HG03520 (cell line): ENCODE measurements at regions not wholly inside any gene's neighbourhood (a gene's known extent, or its start where the extent isn't known, plus 50 kb on each side); places are given as distances from the start of the nearest gene placed in this dataset.
"Not testable (repeated sequence)": the region's sequence is repeated elsewhere in the genome, so short reads cannot be mapped to it uniquely, and the experiment has no call there.

Source experiments
- ATAC-seq: cut with Tn5 transposase; IDR thresholded peaks from one replicate; pipeline ENCODE4 v1.9.1; 2021; ENCODE audit warnings: mild to moderate bottlenecking, moderate library complexity; ENCODE audit not compliant: unreplicated experiment

DNA sequence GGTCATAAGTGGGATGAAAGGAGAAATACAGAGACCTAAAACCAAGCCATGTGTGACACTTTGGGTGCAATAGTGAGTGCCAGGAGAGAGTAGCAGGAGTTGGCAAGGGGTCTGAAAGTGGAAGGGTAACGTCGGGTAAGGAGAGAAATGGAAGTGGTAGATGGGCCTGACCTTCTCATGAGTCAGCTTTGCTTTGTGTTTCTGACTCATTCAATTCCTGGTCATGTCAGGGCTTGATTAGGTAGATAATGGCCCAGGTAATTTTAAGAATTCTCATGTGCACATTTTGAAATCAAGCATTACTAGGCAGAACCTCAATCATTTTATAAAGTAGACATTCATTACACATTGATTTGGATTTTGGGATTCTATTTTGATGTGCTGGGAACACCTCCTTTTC, 262.5 kb downstream of the SOX2 start:
- ATAC-seq, result no peak

DNA sequence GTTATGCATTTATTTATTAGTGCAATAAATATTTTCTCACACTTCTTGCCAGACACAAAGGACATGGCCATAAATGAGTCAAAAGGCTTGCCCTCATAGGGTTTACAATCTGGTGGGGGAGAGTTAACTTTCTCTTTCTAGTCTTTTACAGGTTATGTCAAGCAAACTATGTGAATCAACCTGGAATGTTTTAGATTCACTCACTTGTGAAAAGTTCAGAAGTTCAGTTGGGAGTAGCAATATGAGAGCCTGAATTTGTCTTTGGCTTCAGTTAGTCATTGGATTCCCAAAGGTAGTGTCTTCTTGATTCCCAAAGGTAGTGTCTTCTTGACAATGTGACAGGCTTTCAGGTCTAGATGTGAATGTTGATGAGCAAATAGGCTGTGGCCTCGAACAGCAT, 264.8 kb downstream of the SOX2 start:
- no peak for ATAC-seq

DNA sequence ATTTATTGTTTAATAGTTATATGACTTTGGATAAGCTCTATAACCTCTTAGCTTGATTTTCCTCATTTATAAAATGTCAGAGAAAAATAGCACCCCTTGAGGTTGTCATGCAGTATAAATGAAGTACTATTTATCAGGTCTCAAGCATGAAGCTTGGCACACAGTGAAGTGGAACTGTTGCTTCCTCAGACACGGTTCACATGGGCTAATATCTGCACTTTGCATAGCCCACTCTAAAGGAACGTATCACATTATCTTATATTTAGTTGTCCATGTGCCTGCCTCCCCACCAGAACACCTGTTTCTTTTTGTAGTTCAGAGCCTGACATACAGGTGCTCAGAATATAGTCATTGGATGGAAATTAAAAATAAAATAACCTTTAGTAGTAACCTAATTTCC, 273.7 kb downstream of the SOX2 start:
- ATAC-seq, result no peak

DNA sequence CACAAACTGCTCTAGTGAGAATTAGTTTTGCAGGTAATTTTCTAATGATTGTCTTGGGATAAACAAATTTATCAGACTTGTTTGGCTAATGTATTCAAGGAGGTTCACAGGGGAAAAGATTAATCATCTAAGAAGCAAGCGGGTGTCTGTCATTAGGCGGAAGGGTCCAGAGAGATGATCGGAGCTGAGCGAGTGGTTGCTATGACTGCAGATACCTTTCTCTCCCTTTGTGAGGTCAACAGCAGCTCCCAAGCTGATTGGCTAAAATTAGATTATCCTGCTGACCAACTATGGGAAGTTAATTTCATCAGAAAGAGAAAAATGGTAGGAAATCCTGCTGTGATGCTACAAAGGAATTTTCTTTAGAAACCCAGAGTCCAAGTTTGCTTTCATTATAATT, 276.0 kb downstream of the SOX2 start:
- ATAC-seq, result no peak

DNA sequence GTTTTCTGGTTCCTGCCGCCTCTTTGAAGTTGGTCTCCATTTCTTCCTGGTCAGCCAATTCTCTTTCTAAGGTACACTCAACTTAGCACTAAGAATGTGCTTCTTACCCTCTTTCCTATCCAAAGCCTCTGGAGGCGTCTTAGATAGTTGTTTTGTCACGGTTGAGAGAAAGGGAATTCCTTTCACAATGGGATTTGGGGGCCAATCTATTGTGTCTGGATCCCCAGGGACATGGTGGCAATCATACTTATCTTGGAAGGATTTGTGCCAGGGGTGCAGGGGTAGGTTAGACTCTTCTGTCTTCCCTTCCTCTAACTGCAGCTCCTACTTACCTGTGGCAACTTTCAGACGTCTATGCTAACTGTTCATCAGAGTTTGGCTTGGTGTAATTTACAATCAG, 287.1 kb downstream of the SOX2 start:
- ATAC-seq, result peak; percentile 21

DNA sequence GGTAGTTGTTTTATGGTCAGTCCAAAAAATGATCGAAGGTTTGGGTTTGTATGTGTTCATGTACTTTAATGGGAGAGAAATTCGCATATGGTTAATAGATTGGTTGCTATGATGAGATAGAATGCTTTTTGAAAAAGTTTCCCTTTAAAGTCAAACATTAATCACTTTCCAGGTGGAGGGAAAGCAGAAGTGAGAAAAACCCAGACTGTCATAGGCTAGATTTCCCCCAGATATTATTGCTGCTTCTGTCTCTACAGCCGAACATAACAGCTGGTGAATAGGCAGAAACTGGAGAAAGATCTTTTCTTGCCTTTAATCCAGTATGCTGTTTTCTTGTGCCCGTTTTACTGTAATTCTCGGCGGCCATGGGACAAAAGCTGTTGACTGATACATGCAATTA, 287.6 kb downstream of the SOX2 start:
- peak; percentile 82 for ATAC-seq

DNA sequence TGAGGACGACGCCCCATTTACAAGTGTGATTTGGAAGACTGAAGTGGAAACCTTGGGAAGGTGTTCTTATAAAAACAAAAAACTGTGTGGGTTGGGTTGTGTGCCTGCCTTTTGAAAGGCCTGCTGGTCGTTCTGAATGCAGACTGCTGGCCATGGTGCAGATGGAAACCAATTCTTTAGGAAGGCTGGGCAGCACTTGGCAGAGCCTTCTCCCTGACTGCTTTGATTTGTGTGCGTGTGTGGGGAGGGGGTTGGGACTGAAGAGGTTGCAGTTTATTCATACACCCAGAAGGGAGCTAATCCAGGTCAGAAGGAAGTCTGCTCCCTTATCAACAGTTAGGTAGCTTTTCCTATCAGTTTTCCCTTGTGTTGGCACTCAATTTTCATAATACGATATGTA, 288.7 kb downstream of the SOX2 start:
- no peak for ATAC-seq

DNA sequence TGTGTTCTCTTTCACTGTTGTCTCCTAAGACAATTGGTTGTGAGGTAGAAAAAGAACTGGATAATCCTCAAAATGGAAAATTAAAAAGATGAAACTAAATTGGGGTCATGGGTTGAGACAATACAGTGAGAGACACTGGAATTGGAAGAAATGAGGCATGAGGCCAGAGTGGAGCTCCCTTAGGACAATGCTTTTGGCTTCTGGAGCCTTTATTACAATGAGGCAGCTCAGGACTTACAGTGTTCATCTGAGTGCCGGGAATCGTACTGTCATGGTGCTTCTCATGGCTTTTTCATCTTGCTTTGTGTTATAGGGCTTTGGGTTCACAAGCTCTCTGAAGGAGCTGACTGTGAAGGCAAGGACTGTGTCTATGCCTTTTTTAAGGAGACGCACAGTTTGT, 293.5 kb downstream of the SOX2 start:
- no peak for ATAC-seq

DNA sequence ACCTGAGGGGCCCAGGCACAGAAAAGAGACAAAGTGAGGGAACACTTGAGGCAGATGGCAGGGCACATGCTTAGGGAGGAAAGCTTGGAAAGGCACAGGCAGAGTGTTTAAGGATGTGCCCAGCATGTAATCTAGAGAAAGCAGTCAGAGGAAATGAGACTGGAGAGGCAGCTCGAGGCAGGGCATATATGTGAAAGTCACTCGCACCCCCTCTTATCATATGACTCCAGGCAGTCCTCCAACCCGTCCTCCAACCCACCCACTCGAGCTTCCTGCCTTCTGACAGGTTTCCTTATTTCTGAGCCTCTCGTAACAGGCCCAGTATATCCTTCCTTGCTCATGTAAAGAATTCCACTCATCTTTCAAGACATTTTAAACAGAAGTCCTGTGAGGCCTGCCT, 294.0 kb downstream of the SOX2 start:
- no peak for ATAC-seq

DNA sequence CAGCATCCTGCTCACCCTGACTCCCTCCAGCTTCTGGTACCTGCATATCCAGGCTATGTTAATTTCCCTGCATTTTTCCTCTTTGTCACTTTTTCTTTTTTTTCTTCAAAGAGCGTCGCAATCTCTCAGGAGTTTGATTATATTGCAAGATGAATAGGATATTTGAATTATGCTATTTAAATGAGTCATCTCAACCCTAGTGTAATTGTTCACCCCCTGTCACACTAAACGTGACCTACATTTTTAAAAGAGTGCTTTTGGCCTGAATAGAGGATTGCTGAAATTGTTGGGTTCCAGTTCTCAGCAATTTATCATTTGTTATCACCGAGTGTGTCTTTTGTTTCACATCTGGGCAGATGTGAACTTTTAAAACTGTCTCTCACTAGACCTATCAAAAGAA, 294.7 kb downstream of the SOX2 start:
- ATAC-seq, result no peak

DNA sequence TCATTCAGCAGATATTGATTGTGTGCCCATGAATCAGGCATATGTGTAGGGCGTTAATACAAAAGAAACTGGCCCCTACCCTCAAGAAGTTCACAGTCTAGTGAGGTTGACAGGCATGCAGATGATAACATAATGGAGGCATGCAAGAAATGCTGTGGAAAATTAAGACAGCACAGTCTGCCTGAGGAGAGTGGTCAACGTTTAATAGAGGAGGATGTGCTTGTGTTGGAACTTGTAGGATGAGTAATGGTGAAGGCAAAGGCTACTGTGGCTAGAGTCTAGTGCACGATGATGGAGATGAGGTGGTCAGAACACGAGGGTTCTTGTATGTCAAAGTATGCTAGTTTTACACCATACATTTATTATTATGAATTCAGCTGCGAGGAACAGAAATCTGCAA, 295.7 kb downstream of the SOX2 start:
- ATAC-seq, result no peak

DNA sequence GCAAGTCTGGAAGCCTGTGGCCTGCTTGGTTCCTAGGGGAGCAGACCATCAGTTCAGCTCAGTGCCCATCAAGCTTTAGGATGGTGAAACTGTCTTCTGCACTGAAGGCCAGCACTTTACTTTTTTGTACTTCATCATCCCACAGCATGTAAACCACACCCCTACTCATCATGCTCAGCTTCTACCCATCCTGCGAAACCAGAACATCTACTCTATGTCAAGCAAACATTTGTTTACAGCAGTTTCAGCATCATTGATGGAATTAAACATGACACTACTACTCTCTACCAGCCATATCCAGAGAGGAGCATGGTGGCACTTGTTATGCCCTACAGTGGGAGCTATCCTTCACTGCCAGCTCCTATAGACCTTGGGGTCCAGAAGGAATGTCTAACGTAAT, 306.6 kb downstream of the SOX2 start:
- no peak for ATAC-seq

DNA sequence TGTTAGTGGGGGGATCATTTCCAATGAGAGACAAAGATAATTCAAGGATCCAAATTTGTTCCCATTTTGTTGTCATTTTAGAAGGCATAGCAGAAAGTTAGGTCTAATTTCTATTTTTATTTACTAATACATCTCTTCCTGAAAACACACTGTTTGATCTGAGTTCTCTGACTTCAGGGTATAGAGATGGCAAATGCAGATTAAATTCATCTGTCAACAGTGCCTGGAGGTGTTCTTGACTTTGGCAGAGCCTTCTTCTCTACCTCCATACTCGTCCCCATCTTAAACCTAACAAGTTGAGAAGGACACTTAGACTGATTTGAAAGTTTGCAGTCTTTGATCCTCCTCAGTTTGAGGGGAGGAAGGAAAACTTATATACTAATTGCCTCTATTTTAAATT, 308.2 kb downstream of the SOX2 start:
- ATAC-seq, result no peak

DNA sequence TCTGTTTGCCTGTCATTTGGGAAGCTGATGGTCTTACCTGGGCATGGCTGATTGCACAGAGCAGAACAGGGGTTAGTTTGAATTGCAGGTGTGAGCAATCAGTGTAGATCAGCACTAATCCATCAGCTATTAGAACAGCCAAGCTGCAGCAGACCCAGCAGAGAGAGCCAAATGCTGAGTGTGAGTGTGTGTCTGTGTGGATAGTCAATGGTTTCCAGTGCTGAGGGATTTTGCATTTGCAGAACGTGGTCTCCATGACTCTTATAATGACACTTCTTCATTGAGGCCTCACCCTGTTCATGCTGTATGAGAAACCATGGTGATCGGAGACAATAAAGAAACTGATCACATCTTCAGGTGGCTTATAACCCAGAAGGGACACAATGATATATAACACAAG, 312.1 kb downstream of the SOX2 start:
- no peak for ATAC-seq

DNA sequence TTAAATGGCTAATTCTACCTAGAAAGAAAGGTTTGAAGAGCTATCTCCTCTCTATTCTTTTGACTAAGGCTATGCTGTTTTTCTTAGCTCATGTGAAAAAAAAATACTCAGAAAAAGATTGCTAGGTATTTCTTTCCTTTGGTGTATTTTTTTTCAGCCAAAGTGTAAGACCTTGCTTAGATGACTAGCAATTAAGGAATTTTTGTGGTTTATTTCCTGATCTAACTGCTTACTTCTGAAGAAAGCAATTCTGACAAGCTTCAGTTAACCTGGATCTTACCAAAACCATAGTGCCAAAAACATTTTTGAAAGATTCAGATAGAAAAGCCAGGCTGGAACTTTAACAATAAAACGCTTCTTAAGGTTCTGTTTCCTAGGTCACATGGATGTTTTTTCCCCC, 315.6 kb downstream of the SOX2 start:
- no peak for ATAC-seq

DNA sequence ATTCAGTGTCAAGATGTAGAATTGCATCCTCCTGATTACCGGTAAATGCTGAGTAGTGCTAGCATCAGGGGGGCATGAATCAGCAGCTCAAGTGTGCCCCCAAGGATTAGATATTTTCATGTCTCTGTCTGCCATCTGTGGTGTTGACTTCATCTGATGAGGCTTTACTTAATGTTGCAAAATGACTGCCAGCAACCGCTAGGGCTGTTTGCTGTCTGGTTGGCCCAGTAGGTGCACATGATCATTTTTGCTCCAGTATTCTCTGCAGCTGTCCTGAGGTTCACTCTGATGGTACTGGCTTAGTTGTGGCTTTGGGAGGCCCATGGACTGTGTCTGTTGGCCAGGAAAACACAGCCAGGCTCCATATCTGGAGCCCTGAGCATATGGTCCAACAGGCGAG, 316.4 kb downstream of the SOX2 start:
- no peak for ATAC-seq

DNA sequence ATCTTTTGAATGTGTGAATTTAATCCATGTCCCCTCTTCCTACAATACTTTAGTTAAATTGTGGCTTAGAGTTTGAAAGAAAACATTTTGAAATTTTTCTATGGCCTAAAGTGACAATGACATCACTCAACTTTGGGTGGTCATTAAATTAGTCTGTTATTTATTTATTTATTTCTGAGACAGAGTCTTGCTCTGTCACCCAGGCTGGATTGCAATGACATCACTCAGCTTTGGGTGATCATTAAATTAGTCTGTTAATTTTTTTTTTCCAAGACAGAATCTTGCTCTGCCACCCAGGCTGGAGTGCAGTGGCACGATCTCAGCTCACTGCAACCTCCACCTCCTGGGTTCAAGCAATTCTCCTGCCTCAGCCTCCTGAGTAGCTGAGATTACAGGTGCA, 322.5 kb downstream of the SOX2 start:
- not testable (repeated sequence) for ATAC-seq

DNA sequence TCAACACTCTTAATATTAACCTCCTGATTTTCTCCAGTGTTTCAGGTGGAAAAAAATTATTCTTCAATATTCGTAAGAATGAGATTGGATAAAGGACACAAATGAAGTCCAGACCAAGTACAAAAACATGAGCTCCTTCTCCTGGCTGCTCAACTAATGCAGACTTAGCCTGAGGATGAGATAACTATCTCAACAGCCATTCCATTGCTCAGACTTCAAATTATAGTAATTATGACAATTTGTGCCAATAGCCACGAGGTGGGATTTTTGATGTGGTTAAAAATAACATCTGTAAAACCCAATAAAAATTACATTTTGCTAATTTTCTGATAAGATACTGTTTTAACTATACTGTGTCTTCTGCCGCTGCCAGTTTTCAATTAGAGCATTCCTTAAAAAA, 323.6 kb downstream of the SOX2 start:
- ATAC-seq, result no peak

DNA sequence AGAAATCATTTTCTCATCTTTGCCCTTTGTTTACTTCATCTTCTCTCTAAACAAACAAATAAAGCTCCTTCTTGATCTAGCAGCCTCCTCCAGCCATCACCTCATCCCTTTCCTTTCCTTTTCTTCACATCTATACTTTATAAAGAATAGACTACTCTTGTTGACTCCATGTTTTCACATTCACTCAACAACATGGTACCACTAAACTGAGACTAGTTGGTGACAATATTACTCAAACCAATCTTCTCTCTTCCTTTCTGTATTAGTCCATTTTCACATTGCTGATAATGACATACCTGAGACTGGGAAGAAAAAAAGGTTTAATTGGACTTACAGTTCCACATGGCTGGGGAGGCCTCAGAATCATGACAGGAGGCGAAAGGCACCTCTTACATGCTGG, 324.7 kb downstream of the SOX2 start:
- no peak for ATAC-seq

DNA sequence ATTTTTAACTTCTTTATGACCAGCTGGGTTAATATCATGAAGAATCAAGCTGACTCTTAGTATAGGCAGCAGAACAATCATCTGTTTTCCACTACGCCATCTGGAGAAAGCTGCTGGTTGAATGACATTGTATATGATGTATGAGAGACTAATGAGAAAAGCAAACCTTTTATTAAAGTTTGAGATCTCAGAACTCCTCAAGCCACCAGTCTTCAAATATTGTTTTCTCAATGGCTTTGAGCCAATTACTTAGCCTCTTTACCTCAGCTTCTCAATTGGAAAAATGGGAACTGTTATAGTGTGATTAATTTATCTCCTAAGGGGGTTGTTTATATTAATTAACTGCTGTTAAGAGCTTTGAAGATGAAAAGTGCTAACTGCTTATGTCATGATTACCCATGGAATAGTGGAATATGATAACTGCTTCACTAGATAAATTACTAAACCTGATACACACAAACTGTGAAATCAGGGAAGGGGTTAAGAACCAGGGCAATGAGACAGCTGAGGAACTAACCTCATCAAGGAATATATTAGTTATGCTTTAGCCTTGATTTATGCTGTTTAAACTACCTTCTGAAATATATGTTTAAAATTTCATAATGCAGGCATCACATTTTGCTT, 330.1 kb downstream of the SOX2 start:
- ATAC-seq, result no peak

DNA sequence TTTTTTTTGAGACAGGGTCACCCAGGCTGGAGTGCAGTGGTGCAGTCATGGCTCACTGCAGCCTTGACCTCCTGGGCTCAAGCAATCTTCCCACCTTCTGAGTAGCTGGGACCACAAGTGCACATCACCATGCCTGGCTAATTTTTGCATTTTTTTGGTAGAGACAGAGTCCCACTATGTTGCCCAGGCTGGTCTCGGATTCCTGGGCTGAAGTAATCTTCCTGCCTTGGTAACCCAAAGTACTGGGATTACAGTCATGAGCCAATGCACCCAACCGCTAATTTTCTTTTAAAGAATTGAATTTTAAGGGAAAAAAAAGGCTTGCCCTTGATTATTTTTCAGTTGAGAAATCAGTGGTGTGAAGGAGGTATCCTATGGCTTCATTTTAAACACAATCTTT, 334.0 kb downstream of the SOX2 start:
- no peak for ATAC-seq

DNA sequence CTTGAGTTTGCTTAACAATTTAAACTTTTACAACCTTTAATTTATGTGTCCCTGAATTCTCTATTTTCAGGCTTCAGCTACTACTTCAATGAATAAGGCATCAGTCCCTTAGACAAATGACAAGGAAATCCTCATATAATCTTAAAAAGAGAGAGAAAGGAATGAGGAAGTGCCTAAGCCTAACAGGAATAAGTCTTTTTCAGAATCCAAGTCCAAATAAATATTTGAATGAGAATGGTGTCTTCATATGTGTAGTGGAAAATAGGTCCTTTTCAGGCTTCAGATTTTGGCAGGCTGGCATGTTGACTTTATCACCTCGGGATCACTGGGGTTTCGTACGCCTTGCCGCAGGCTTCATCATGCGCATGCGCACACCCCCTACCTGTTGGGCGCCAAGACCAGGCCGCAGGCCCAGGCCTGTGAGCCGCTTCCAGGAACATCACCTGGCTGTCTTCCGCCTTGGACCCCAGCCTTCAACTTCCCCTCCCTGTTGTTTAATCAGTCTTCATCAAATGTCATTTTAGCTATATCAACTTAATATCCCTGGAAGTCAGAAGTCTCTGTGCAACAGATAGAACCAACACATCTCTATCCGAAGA, 334.5 kb downstream of the SOX2 start:
- ATAC-seq, result no peak

DNA sequence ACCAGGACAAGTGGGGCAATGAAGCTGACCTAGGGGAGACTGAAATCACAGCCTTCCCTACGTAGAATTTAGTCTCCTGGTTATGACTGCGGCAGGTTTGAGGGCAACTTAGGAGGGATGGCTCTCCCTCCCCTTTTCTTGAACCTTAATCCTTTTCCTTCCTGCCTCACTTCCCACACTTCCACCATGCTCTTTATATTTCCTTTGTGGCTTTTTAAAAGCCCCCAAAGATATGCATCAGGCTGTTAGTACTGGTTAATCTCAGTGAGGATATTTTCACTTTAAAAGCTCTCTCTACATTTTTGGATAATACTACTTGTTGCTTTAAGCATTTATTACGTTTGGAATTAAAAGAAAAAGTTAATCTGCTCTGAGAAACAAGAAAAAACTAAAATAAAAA, 339.2 kb downstream of the SOX2 start:
- no peak for ATAC-seq
